Epithelial cell of proximal tubule (primary cell): ENCODE measurements at regions not wholly inside any gene's neighbourhood (a gene's known extent, or its start where the extent isn't known, plus 50 kb on each side); places are given as distances from the start of the nearest gene placed in this dataset.

Source experiments
- DNase-seq: peaks from one replicate; pipeline ENCODE4 v3.0.0-alpha.2; 2011; ENCODE audit warnings: low read depth
- H3K4me3 ChIP-seq: 2 replicates; pipeline ENCODE4 v1.5.1; 2011; ENCODE audit warnings: low read depth, mild to moderate bottlenecking, low read length
- CTCF ChIP-seq: conservative IDR thresholded peaks from 2 replicates; pipeline ENCODE4 v1.5.1; 2012; ENCODE audit warnings: low read depth, mild to moderate bottlenecking, low read length

- H3K4me3 ChIP-seq: no peak overlapping the region
- no peak for DNase-seq
Observed at GRCh38 chr11:135075740-135076139, 663.7 kb upstream of the B3GAT1 start.

GRCh38 chr11:135074397-135074998 lies 662.5 kb upstream of the B3GAT1 start:
- H3K4me3 ChIP-seq: no peak overlapping the region
- peak; percentile 54 for TF ChIP-seq CTCF
- no peak for DNase-seq

More at GRCh38 chr11:135075740-135076139, 663.7 kb upstream of the B3GAT1 start:
- TF ChIP-seq CTCF: peak; percentile 73

- DNase-seq: no peak
- TF ChIP-seq CTCF: no peak
- H3K4me3 ChIP-seq: no peak overlapping the region
Observed at GRCh38 chr11:135073870-135074269, 661.8 kb upstream of the B3GAT1 start.

- no peak for DNase-seq
- no peak overlapping the region for H3K4me3 ChIP-seq
- no peak for TF ChIP-seq CTCF
Observed at GRCh38 chr11:135073381-135073780, 661.3 kb upstream of the B3GAT1 start.

GRCh38 chr11:135069890-135070289 lies 657.8 kb upstream of the B3GAT1 start:
- TF ChIP-seq CTCF: no peak
- no peak overlapping the region for H3K4me3 ChIP-seq
- DNase-seq: peak; percentile 22

GRCh38 chr11:135069063-135069462 lies 657.0 kb upstream of the B3GAT1 start:
- DNase-seq: no peak
- H3K4me3 ChIP-seq: no peak overlapping the region
- no peak for TF ChIP-seq CTCF

- no peak for DNase-seq
- no peak for TF ChIP-seq CTCF
- H3K4me3 ChIP-seq: no peak overlapping the region
Observed at GRCh38 chr11:135062994-135063393, 651.0 kb upstream of the B3GAT1 start.
